GM12878 (cell line): ENCODE measurements at regions not wholly inside any gene's neighbourhood (a gene's known extent, or its start where the extent isn't known, plus 50 kb on each side); places are given as distances from the start of the nearest gene placed in this dataset.

ENCODE experiments used
- ATAC-seq: fragments of 200-7000 bp; cut with Tn5 transposase; 3 replicates; pipeline ENCODE4 v1.9.1; 2020; ENCODE audit warnings: mild to moderate bottlenecking, moderate library complexity
- BruUV-seq: library from RNA; stranded (reverse); fragments of 400-500 nt; replicated peaks from 2 replicates; lab custom pipeline; 2021; lab: Mats Ljungman, UMichigan
- CTCF ChIA-PET: fragments of 300-600 bp; sonication (Branson Sonifier 250); formaldehyde crosslinking; extraction: SDS; loops from one replicate; lab custom pipeline; 2021; ENCODE audit warnings: inconsistent platforms; lab: Yijun Ruan, JAX
- POLR2A ChIA-PET: fragments of 350-600 bp; formaldehyde crosslinking; extraction: SDS; loops from one replicate; lab custom pipeline; 2021; ENCODE audit warnings: inconsistent platforms; lab: Charles Lee
- RAD21 ChIA-PET: fragments of 300-600 bp; sonication (Branson Sonifier 250); formaldehyde crosslinking; loops from one replicate; lab custom pipeline; 2023; ENCODE audit warnings: antibody characterized with exemption; ENCODE audit not compliant: unreplicated experiment; lab: Charles Lee
- SMC1A ChIA-PET: fragments of 300-600 bp; sonication (Branson Sonifier 250); formaldehyde crosslinking; loops from one replicate; lab custom pipeline; 2023; ENCODE audit not compliant: unreplicated experiment, uncharacterized antibody; lab: Charles Lee
- DNase-seq: peaks from one replicate; pipeline ENCODE4 v3.0.0-alpha.2; 2011; ENCODE audit warnings: low read depth, low spot score
- FAIRE-seq: peaks from 3 replicates; lab custom pipeline; 2011; peaks lifted over from hg19 to GRCh38; lab: Jason Lieb, UNC
- H2AFZ ChIP-seq: 2 replicates; pipeline ENCODE4 v1.6.0; 2011; ENCODE audit warnings: low read depth, low read length, control low read depth; ENCODE audit not compliant: control insufficient read depth
- H3K27ac ChIP-seq: 2 replicates; pipeline ENCODE4 v1.5.1; 2011; ENCODE audit warnings: control low read depth; ENCODE audit not compliant: control insufficient read depth, insufficient read depth
- H3K27me3 ChIP-seq, 2 experiments: replicated peaks in 1 of 2; 2 replicates each; pipeline versions ENCODE4 v1.6.0 to v1.6.1; 2011; ENCODE audit warnings: low read length in 1 of 2; ENCODE audit not compliant: control insufficient read depth in 2 of 2, insufficient read depth in 2 of 2
- H3K36me3 ChIP-seq, 2 experiments: 2 replicates each; pipeline ENCODE4 v1.5.1; 2011; ENCODE audit warnings: low read length in 1 of 2; ENCODE audit not compliant: control insufficient read depth in 2 of 2, insufficient read depth in 2 of 2
- H3K4me1 ChIP-seq: 2 replicates; pipeline ENCODE4 v1.6.1; 2011; ENCODE audit warnings: mild to moderate bottlenecking, low read length, moderate library complexity, mixed read lengths; ENCODE audit not compliant: control insufficient read depth, insufficient read depth
- H3K4me2 ChIP-seq: 2 replicates; pipeline ENCODE4 v1.6.0; 2011; ENCODE audit warnings: control low read depth; ENCODE audit not compliant: control insufficient read depth, insufficient read depth
- H3K4me3 ChIP-seq: fragments of 200-600 bp; sonication (generic); 2 replicates; pipeline ENCODE4 v1.5.1; 2016
- H3K79me2 ChIP-seq: 2 replicates; pipeline ENCODE4 v1.6.0; 2011; ENCODE audit warnings: low read length; ENCODE audit not compliant: control insufficient read depth, insufficient read depth
- H3K9ac ChIP-seq: 2 replicates; pipeline ENCODE4 v1.8.0; 2011; ENCODE audit warnings: low read length, control low read depth, mixed read lengths; ENCODE audit not compliant: control insufficient read depth, insufficient read depth
- H3K9me3 ChIP-seq: replicated peaks from 3 replicates; pipeline ENCODE4 v1.5.1; 2011; ENCODE audit warnings: mild to moderate bottlenecking, low read length; ENCODE audit not compliant: control insufficient read depth, insufficient read depth
- H4K20me1 ChIP-seq: 2 replicates; pipeline ENCODE4 v1.6.0; 2011; ENCODE audit not compliant: control insufficient read depth, insufficient read depth
- BACH1 ChIP-seq: fragments of 450-650 bp; IDR thresholded peaks from 2 replicates; pipeline ENCODE4 v1.6.1; 2017; ENCODE audit warnings: mild to moderate bottlenecking, borderline replicate concordance
- BMI1 ChIP-seq: fragments of 450-650 bp; IDR thresholded peaks from 2 replicates; pipeline ENCODE4 v1.6.1; 2016; ENCODE audit warnings: mild to moderate bottlenecking, moderate library complexity, borderline replicate concordance
- EGR1 ChIP-seq, 2 experiments: IDR thresholded peaks; 1 replicate in 1 of 2; 2 replicates in 1 of 2; pipeline ENCODE4 v1.6.1; 2011 to 2012; ENCODE audit warnings: low read depth in 2 of 2, low read length in 2 of 2, borderline replicate concordance in 1 of 2, mild to moderate bottlenecking in 1 of 2, moderate library complexity in 1 of 2
- FOS ChIP-seq: IDR thresholded peaks from 3 replicates; pipeline ENCODE4 v1.6.1; 2011; ENCODE audit warnings: borderline replicate concordance; ENCODE audit not compliant: insufficient read length; ENCODE audit errors: extremely low read depth
- FOXK2 ChIP-seq: fragments of 450-650 bp; IDR thresholded peaks from 2 replicates; pipeline ENCODE4 v1.6.1; 2017; ENCODE audit warnings: mild to moderate bottlenecking, moderate library complexity
- GATAD2B ChIP-seq: fragments of 450-650 bp; conservative IDR thresholded peaks from 2 replicates; pipeline ENCODE4 v1.6.1; 2017; ENCODE audit warnings: low read depth, mild to moderate bottlenecking, moderate library complexity
- HCFC1 ChIP-seq: fragments of 150-350 bp; IDR thresholded peaks from 2 replicates; pipeline ENCODE4 v1.6.1; 2014; ENCODE audit warnings: low read length
- IKZF1 ChIP-seq: fragments of 450-650 bp; conservative IDR thresholded peaks from 2 replicates; pipeline ENCODE4 v1.6.1; 2017; ENCODE audit warnings: antibody characterized with exemption, mild to moderate bottlenecking
- MYC ChIP-seq: IDR thresholded peaks from 2 replicates; pipeline ENCODE4 v1.6.1; 2011; ENCODE audit warnings: mild to moderate bottlenecking, low read length, moderate library complexity, inconsistent platforms; ENCODE audit not compliant: insufficient read depth, insufficient replicate concordance, insufficient read length, severe bottlenecking
- NR2C2 ChIP-seq: IDR thresholded peaks from 2 replicates; pipeline ENCODE4 v1.6.1; 2011; ENCODE audit warnings: borderline replicate concordance, low read depth; ENCODE audit not compliant: control insufficient read depth, insufficient read length
- RAD21 ChIP-seq: IDR thresholded peaks from 2 replicates; pipeline ENCODE4 v1.6.1; 2011; ENCODE audit warnings: mild to moderate bottlenecking, low read depth, low read length, moderate library complexity; ENCODE audit not compliant: insufficient read depth
- SMAD5 ChIP-seq: IDR thresholded peaks from 2 replicates; pipeline ENCODE4 v1.6.1; 2016; ENCODE audit warnings: antibody characterized with exemption, low read depth
- SPI1 ChIP-seq: IDR thresholded peaks from 2 replicates; pipeline ENCODE4 v1.6.1; 2011; ENCODE audit warnings: low read depth, mild to moderate bottlenecking, low read length, moderate library complexity, borderline replicate concordance; ENCODE audit not compliant: insufficient read depth
- WGBS: methylation state at CpG from one replicate; pipeline ENCODE4 v1.1.6; 2016; ENCODE audit warnings: low lambda C conversion rate; ENCODE audit not compliant: insufficient replicate concordance, insufficient coverage; ENCODE audit errors: missing lambda C conversion rate; 5-methylcytosine and 5-hydroxymethylcytosine counted together
- in situ Hi-C: fragments of 300-500 bp; cut with MboI; formaldehyde crosslinking; loops from 9 replicates; pipeline ENCODE4 v1.14.3; 2018; ENCODE audit warnings: mixed read lengths
- intact Hi-C: fragments of 100-400 bp; cut with micrococcal nuclease; formaldehyde crosslinking; loops from one replicate; pipeline ENCODE4 v1.14.2; 2022; ENCODE audit not compliant: unreplicated experiment
- TF ChIP-seq, protein P1 (sequence below): IDR thresholded peaks from 2 replicates; pipeline ENCODE4 v1.6.1; 2011; ENCODE audit warnings: low read depth, mild to moderate bottlenecking, low read length, moderate library complexity, borderline replicate concordance; ENCODE audit errors: extremely low read depth
- TF ChIP-seq, protein P2 (sequence below): fragments of 450-650 bp; formaldehyde crosslinking; IDR thresholded peaks from 2 replicates; pipeline ENCODE4 v1.4.0; 2022; ENCODE audit warnings: mild to moderate bottlenecking, moderate library complexity

DNA sequence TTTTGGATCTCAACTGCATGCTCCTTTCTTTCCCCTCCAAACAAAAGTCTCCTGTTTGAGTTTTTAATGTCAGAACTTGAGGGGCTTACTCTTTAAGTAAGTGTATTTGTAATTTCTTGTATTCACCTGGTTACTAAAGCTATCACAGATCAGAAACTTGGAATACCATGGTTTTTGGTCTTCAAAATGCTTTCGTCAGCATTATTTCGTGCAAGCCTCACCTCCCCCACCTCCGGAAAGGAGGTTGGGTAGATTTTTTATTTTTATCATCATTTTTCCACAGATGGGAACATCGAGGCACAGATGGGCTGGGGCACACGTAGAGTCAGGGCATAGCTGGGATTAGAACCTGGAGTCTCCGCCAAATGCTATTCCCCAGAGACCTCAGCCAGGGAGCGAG lies 100.7 kb downstream of the IER5 start:
- TF ChIP-seq NR2C2 (no peak), IKZF1 (no peak), SMAD5 (no peak), GATAD2B (no peak), BACH1 (no peak), RAD21 (no peak), FOS (no peak), FOXK2 (no peak), SPI1 (no peak), HCFC1 (no peak), EGR1 (IDR thresholded peaks at IDR 0.05; ENCODE audit: borderline replicate concordance in 1 of 2, low read depth in 2 of 2, low read length in 2 of 2) (no peak), MYC (no peak), BMI1 (no peak)
- TF ChIP-seq, protein P1, sequence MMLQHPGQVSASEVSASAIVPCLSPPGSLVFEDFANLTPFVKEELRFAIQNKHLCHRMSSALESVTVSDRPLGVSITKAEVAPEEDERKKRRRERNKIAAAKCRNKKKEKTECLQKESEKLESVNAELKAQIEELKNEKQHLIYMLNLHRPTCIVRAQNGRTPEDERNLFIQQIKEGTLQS, result no peak
- TF ChIP-seq, protein P2, sequence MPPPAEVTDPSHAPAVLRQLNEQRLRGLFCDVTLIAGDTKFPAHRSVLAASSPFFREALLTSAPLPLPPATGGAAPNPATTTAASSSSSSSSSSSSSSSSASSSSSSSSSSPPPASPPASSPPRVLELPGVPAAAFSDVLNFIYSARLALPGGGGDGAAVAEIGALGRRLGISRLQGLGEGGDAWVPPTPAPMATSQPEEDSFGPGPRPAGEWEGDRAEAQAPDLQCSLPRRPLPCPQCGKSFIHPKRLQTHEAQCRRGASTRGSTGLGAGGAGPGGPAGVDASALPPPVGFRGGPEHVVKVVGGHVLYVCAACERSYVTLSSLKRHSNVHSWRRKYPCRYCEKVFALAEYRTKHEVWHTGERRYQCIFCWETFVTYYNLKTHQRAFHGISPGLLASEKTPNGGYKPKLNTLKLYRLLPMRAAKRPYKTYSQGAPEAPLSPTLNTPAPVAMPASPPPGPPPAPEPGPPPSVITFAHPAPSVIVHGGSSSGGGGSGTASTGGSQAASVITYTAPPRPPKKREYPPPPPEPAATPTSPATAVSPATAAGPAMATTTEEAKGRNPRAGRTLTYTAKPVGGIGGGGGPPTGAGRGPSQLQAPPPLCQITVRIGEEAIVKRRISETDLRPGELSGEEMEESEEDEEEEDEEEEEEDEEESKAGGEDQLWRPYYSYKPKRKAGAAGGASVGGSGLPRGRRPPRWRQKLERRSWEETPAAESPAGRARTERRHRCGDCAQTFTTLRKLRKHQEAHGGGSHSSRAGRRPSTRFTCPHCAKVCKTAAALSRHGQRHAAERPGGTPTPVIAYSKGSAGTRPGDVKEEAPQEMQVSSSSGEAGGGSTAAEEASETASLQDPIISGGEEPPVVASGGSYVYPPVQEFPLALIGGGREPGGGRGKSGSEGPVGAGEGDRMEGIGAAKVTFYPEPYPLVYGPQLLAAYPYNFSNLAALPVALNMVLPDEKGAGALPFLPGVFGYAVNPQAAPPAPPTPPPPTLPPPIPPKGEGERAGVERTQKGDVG (CRISPR knock-in tag), result no peak
- TF ChIP-seq, all 136 proteins: peak for 0
- DNase-seq, result no peak
- Histone ChIP-seq H3K4me3 (no peak overlapping the region), H3K79me2 (no peaks in the 10 kb centered on the region), H3K9ac (no peak overlapping the region), H3K4me1 (no peaks in the 10 kb centered on the region), H3K36me3 (no peaks in the 10 kb centered on the region), H4K20me1 (no peaks in the 10 kb centered on the region), H3K4me2 (no peak overlapping the region), H3K27ac (no peak overlapping the region), H3K27me3 (no peaks in the 10 kb centered on the region), H3K9me3 (no peaks in the 10 kb centered on the region; the same call in 2 of the 3 replicates), H2AFZ (no peak overlapping the region)
- intact Hi-C loops, result no loop called here
- WGBS, result 26% methylated on average over 7 of the region's 7 CpGs
- BruUV-seq, result no TSS peak
- ChIA-PET CTCF (interaction anchor here (0.5 to 8.0 kb wide), 20 partner anchors 9 to 866 kb away, joined by 3 to 91 read pairs (median 4); no protein-coding TSS in a partner anchor), SMC1A (interaction anchor here (1.2 to 6.0 kb wide), 7 partner anchors 9 to 747 kb away, joined by 4 to 37 read pairs (median 6); no protein-coding TSS in a partner anchor), POLR2A (interaction anchor here (0.6 kb wide), 1 partner anchor 238 kb away, joined by 7 read pairs; no protein-coding TSS in a partner anchor), RAD21 (interaction anchor here (1.1 to 4.8 kb wide), 11 partner anchors 231 to 891 kb away, joined by 3 to 33 read pairs (median 9); no protein-coding TSS in a partner anchor)
- in situ Hi-C loops, result loop anchor here (5.0 to 10.0 kb wide), 2 partner anchors 233 to 756 kb away; no protein-coding TSS in a partner anchor
- ATAC-seq, result no peak
- no peak for FAIRE-seq
